HCT116 (cell line): ENCODE measurements at regions not wholly inside any gene's neighbourhood (a gene's known extent, or its start where the extent isn't known, plus 50 kb on each side); places are given as distances from the start of the nearest gene placed in this dataset.

Source experiments
- CTCF ChIP-seq, 3 experiments: fragments of 200-600 bp in 1 of 3; sonication (generic) in 1 of 3; IDR thresholded peaks in 2 of 3; conservative IDR thresholded peaks in 1 of 3; 2 replicates each; pipeline ENCODE4 v1.5.1; 2012 to 2017; ENCODE audit warnings: low read depth in 2 of 3, low read length in 2 of 3, antibody characterized with exemption in 1 of 3, borderline replicate concordance in 1 of 3, control low read depth in 1 of 3, mild to moderate bottlenecking in 1 of 3, mixed read lengths in 1 of 3, mixed run types in 1 of 3, moderate library complexity in 1 of 3; ENCODE audit not compliant: insufficient read depth in 1 of 3
- POLR2A ChIP-seq: IDR thresholded peaks from 2 replicates; pipeline ENCODE4 v1.7.0; 2011; ENCODE audit warnings: borderline replicate concordance; ENCODE audit not compliant: insufficient read depth, insufficient read length; ENCODE audit errors: extremely low read depth
- POLR2AphosphoS5 ChIP-seq: IDR thresholded peaks from 2 replicates; pipeline ENCODE4 v1.6.1; 2011; ENCODE audit warnings: mild to moderate bottlenecking, low read depth, low read length, moderate library complexity
- RAD21 ChIP-seq: IDR thresholded peaks from 2 replicates; pipeline ENCODE4 v1.6.1; 2012; ENCODE audit warnings: low read depth, mild to moderate bottlenecking
- SIN3A ChIP-seq: IDR thresholded peaks from 2 replicates; pipeline ENCODE4 v1.6.1; 2012; ENCODE audit warnings: low read depth
- TCF7L2 ChIP-seq: IDR thresholded peaks from 2 replicates; pipeline ENCODE4 v1.7.0; 2011; ENCODE audit warnings: borderline replicate concordance, inconsistent platforms; ENCODE audit not compliant: insufficient read depth, insufficient read length; ENCODE audit errors: extremely low read depth

- no peak for TF ChIP-seq CTCF (IDR thresholded peaks at IDR 0.05 in 2 of 3, conservative IDR thresholded peaks at IDR 0.05 in 1 of 3; ENCODE audit: borderline replicate concordance in 1 of 3, insufficient read depth in 1 of 3, low read depth in 2 of 3, low read length in 2 of 3)
- no peak for TF ChIP-seq SIN3A
- TF ChIP-seq POLR2A = no peak
- TF ChIP-seq RAD21 = no peak
- no peak for TF ChIP-seq POLR2AphosphoS5
- no peak for TF ChIP-seq TCF7L2
Measured at GRCh38 chr10:110415809-110416208, 81.9 kb upstream of the DUSP5 start.
